Fibroblast of lung (primary cell): ENCODE measurements at regions not wholly inside any gene's neighbourhood (a gene's known extent, or its start where the extent isn't known, plus 50 kb on each side); places are given as distances from the start of the nearest gene placed in this dataset.
"Not testable (repeated sequence)": the region's sequence is repeated elsewhere in the genome, so short reads cannot be mapped to it uniquely, and the experiment has no call there.

Experiments used
- DNase-seq, 2 donors: peaks; one replicate each; pipeline versions ENCODE4 v3.0.0 to v3.0.0-alpha.2; 2010; ENCODE audit warnings: low read depth in 2 of 2
- H2AFZ ChIP-seq: 2 replicates; pipeline ENCODE4 v1.5.1; 2012; ENCODE audit warnings: low read length, control low read depth, inconsistent platforms
- H3K27ac ChIP-seq: 2 replicates; pipeline ENCODE4 v1.5.1; 2011; ENCODE audit warnings: low read length, control low read depth; ENCODE audit not compliant: insufficient read depth
- H3K27me3 ChIP-seq: 2 replicates; pipeline ENCODE4 v1.5.1; 2011; ENCODE audit warnings: mild to moderate bottlenecking, low read length; ENCODE audit not compliant: control insufficient read depth, insufficient read depth
- H3K36me3 ChIP-seq: 2 replicates; pipeline ENCODE4 v1.5.1; 2011; ENCODE audit warnings: low read length; ENCODE audit not compliant: control insufficient read depth, insufficient read depth
- H3K4me1 ChIP-seq: 2 replicates; pipeline ENCODE4 v1.5.1; 2011; ENCODE audit warnings: low read length; ENCODE audit not compliant: control insufficient read depth, insufficient read depth; ENCODE audit errors: extremely low read depth
- H3K4me2 ChIP-seq: 2 replicates; pipeline ENCODE4 v1.5.1; 2011; ENCODE audit warnings: low read length, control low read depth; ENCODE audit not compliant: insufficient read depth; ENCODE audit errors: extremely low read depth
- H3K4me3 ChIP-seq, 4 experiments: fragments of 200-600 bp in 1 of 4; sonication (generic) in 1 of 4; replicated peaks in 1 of 4; 2 replicates each; pipeline ENCODE4 v1.5.1; 2011 to 2016; ENCODE audit warnings: low read length in 4 of 4, low read depth in 3 of 4, mild to moderate bottlenecking in 3 of 4, control low read depth in 2 of 4, inconsistent platforms in 1 of 4, mixed read lengths in 1 of 4; ENCODE audit not compliant: insufficient read depth in 1 of 4; ENCODE audit errors: control extremely low read depth in 1 of 4
- H3K79me2 ChIP-seq: 2 replicates; pipeline ENCODE4 v1.5.1; 2012; ENCODE audit warnings: mild to moderate bottlenecking, low read length, inconsistent platforms; ENCODE audit not compliant: control insufficient read depth, insufficient read depth
- H3K9ac ChIP-seq: 2 replicates; pipeline ENCODE4 v1.5.1; 2011; ENCODE audit warnings: mild to moderate bottlenecking, low read length, control low read depth; ENCODE audit not compliant: insufficient read depth
- H3K9me3 ChIP-seq: 2 replicates; pipeline ENCODE4 v1.5.1; 2012; ENCODE audit warnings: low read depth, low read length; ENCODE audit not compliant: control insufficient read depth, insufficient read depth
- H4K20me1 ChIP-seq: 2 replicates; pipeline ENCODE4 v1.5.1; 2011; ENCODE audit warnings: low read length; ENCODE audit not compliant: control insufficient read depth, insufficient read depth; ENCODE audit errors: extremely low read depth
- EZH2 ChIP-seq: IDR thresholded peaks from 2 replicates; pipeline ENCODE4 v1.5.1; 2012; ENCODE audit warnings: low read length, control low read depth, mild to moderate bottlenecking; ENCODE audit errors: missing control alignments
- TF ChIP-seq, protein P1 (sequence below), 2 donors: IDR thresholded peaks in 1 of 2; conservative IDR thresholded peaks in 1 of 2; 1 replicate in 1 of 2; 2 replicates in 1 of 2; pipeline ENCODE4 v1.5.1; 2011 to 2012; ENCODE audit warnings: low read length in 2 of 2, control low read depth in 1 of 2, inconsistent platforms in 1 of 2, low read depth in 1 of 2, mild to moderate bottlenecking in 1 of 2

DNA sequence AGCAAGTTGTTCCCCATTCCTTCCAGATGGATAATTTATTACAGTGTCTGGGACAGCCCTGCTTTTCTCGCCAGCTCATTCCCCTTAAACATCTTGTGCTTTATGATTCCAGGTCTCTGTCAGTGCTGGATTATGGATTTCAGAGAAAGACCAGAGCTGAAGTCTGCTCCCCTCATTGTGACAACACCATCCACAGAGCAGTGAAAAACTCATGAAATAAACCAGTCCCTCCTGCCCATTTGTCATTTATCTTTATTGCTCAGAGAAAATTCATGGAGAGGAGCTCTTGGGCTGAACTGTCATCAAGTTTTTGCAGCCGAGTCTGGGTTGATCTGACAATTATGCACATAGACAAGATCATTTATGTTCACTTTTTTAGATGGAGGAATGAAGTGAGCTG lies 92.7 kb upstream of the GPR12 start:
- H4K20me1 ChIP-seq, result no peaks in the 10 kb centered on the region
- H3K27ac ChIP-seq, result no peak overlapping the region
- no peaks in the 10 kb centered on the region for H3K79me2 ChIP-seq
- H3K9ac ChIP-seq, result no peak overlapping the region
- TF ChIP-seq EZH2, result no peak
- TF ChIP-seq, protein P1, sequence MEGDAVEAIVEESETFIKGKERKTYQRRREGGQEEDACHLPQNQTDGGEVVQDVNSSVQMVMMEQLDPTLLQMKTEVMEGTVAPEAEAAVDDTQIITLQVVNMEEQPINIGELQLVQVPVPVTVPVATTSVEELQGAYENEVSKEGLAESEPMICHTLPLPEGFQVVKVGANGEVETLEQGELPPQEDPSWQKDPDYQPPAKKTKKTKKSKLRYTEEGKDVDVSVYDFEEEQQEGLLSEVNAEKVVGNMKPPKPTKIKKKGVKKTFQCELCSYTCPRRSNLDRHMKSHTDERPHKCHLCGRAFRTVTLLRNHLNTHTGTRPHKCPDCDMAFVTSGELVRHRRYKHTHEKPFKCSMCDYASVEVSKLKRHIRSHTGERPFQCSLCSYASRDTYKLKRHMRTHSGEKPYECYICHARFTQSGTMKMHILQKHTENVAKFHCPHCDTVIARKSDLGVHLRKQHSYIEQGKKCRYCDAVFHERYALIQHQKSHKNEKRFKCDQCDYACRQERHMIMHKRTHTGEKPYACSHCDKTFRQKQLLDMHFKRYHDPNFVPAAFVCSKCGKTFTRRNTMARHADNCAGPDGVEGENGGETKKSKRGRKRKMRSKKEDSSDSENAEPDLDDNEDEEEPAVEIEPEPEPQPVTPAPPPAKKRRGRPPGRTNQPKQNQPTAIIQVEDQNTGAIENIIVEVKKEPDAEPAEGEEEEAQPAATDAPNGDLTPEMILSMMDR (conservative IDR thresholded peaks at IDR 0.05 in 1 of 2, IDR thresholded peaks at IDR 0.05 in 1 of 2; ENCODE audit: low read depth in 1 of 2, low read length in 2 of 2), result no peak
- DNase-seq, result no peak
- no peak overlapping the region for H3K4me3 ChIP-seq
- H3K9me3 ChIP-seq, result no peaks in the 10 kb centered on the region
- H3K4me2 ChIP-seq, result no peak overlapping the region
- no peaks in the 10 kb centered on the region for H3K27me3 ChIP-seq
- no peak overlapping the region for H2AFZ ChIP-seq
- no peaks in the 10 kb centered on the region for H3K4me1 ChIP-seq
- no peaks in the 10 kb centered on the region for H3K36me3 ChIP-seq

DNA sequence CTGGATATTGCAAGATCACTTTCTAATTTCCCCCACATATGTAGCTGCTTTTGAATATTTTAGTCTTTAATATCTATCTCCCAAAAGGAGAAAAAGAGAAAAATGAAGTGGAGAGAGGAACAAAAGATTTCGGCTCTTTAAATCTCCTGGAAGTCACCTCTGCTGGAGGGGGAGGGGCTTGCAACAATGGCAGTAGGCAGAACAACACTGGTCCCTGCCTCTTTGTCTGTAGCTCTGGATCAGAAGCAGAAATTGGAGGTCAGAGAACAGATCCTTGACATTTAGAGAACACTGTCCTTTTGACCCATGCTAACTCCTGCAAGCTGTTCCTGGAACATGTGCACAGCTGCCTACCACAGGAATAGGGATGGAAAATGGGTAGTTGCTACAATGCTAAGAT lies 86.7 kb upstream of the GPR12 start:
- Histone ChIP-seq H3K9me3 (no peaks in the 10 kb centered on the region), H4K20me1 (no peaks in the 10 kb centered on the region), H3K27ac (no peak overlapping the region), H3K4me2 (no peak overlapping the region), H3K36me3 (no peaks in the 10 kb centered on the region), H3K9ac (no peak overlapping the region), H3K4me1 (no peaks in the 10 kb centered on the region), H3K79me2 (no peaks in the 10 kb centered on the region), H3K4me3 (no peak overlapping the region), H2AFZ (no peak overlapping the region), H3K27me3 (no peaks in the 10 kb centered on the region)
- TF ChIP-seq EZH2, result no peak
- TF ChIP-seq, protein P1 (conservative IDR thresholded peaks at IDR 0.05 in 1 of 2, IDR thresholded peaks at IDR 0.05 in 1 of 2; ENCODE audit: low read depth in 1 of 2, low read length in 2 of 2), result no peak
- DNase-seq, result no peak

DNA sequence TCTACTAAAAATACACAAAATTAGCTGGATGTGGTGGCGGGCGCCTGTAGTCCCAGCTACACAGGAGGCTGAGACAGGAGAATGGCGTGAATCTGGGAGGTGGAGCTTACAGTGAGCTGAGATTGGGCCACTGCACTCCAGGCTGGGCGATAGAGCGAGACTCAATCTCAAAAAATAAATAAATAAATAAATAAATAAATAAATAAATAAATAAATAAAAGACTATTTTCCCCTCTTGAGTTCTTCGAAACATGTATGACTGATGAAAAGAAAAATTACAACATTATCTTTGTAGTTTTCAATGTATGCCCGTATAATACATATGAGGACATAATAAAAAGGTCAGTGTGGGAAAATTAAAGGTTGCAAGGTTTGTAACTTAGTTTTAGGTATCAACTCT lies 84.5 kb upstream of the GPR12 start:
- not testable (repeated sequence) for H3K9me3 ChIP-seq, H3K36me3 ChIP-seq, H3K79me2 ChIP-seq, H3K4me2 ChIP-seq, H3K4me1 ChIP-seq, H2AFZ ChIP-seq, H4K20me1 ChIP-seq, H3K9ac ChIP-seq, H3K27me3 ChIP-seq, DNase-seq, H3K27ac ChIP-seq, H3K4me3 ChIP-seq

DNA sequence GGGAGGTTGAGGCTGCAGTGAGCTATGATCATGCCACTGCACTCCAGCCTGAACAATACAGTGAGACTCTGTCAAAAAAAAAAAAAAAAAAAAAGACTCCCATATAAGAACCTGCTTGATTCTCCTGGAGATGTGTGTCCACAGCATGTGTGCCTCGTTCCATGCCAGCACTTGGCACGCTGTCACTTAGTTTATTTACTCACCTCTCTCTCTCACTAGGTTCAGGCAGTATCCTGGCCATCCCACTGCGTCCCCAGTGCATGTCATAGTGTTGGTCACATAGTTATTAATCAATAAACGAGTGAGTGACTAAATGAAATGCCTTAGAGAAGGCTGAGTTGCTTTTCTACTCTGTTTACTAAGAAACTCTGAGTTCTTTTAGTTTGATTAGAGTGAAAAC lies 79.1 kb upstream of the GPR12 start:
- Histone ChIP-seq H3K27me3 (peaks cover 2% of the 10 kb centered on the region), H3K27ac (no peak overlapping the region), H3K36me3 (no peaks in the 10 kb centered on the region), H3K4me1 (no peaks in the 10 kb centered on the region), H2AFZ (no peak overlapping the region), H3K9me3 (no peaks in the 10 kb centered on the region), H4K20me1 (no peaks in the 10 kb centered on the region), H3K4me2 (no peak overlapping the region), H3K9ac (no peak overlapping the region), H3K79me2 (no peaks in the 10 kb centered on the region), H3K4me3 (no peak overlapping the region)
- no peak for TF ChIP-seq EZH2
- TF ChIP-seq, protein P1 (conservative IDR thresholded peaks at IDR 0.05 in 1 of 2, IDR thresholded peaks at IDR 0.05 in 1 of 2; ENCODE audit: low read depth in 1 of 2, low read length in 2 of 2), result no peak
- no peak for DNase-seq
